ENCODE measurements at regions not wholly inside any gene's neighbourhood (a gene's known extent, or its start where the extent isn't known, plus 50 kb on each side); places are given as distances from the start of the nearest gene placed in this dataset.

DNA sequence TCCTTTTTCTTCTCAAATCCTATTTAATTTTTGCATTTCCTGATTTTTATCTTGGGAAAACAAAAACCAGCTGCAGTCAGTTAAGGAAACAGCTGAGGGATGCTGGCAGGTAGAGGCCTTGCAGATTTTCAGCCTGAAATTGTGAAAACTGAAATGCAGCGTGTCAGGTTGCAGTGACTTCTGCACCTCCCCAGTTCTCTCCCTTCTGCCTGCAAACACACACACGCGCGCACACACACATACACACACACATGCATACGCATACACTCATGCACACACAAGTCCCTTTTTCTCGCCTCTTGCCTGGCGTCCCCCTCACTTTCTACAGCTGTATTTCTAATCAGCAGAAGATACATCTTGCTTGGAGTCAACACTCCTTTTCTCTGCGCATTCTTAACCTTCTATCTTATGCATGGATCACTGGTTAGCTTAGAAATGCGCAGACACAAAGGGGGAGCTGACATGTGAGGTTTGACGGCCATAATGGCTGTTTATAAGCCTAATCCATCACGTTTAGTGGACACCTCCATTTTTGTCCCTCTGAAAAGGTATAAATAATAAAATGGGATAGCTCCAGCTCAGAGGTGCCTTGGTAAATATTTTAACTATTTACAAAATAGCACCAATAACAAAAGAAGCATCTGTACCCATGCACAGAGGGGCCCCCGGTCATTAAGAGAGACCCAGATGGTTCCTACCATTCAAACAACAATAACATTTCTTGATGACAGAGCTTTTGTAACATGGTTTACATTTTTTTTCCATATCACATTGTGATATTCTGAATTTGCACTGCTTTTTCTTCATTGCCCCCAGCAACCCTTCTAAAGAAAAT lies 392.1 kb upstream of the SALL1 start:
- H3K27ac Mint-ChIP-seq, result peak overlapping the region; percentile 97
- H3K4me1 Mint-ChIP-seq, result peaks cover 100% of the 10 kb centered on the region
- DNase-seq, result peak; percentile 47
- H3K27me3 Mint-ChIP-seq (ENCODE audit: low read depth, poor library complexity), result no peaks in the 10 kb centered on the region
- peak overlapping the region; percentile 73 for H3K4me3 Mint-ChIP-seq
- TF ChIP-seq, protein P1, sequence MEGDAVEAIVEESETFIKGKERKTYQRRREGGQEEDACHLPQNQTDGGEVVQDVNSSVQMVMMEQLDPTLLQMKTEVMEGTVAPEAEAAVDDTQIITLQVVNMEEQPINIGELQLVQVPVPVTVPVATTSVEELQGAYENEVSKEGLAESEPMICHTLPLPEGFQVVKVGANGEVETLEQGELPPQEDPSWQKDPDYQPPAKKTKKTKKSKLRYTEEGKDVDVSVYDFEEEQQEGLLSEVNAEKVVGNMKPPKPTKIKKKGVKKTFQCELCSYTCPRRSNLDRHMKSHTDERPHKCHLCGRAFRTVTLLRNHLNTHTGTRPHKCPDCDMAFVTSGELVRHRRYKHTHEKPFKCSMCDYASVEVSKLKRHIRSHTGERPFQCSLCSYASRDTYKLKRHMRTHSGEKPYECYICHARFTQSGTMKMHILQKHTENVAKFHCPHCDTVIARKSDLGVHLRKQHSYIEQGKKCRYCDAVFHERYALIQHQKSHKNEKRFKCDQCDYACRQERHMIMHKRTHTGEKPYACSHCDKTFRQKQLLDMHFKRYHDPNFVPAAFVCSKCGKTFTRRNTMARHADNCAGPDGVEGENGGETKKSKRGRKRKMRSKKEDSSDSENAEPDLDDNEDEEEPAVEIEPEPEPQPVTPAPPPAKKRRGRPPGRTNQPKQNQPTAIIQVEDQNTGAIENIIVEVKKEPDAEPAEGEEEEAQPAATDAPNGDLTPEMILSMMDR (IDR thresholded peaks at IDR 0.05), result no peak
- H3K9me3 Mint-ChIP-seq, result no peaks in the 10 kb centered on the region
- H3K36me3 Mint-ChIP-seq (ENCODE audit: low read depth), result no peaks in the 10 kb centered on the region

DNA sequence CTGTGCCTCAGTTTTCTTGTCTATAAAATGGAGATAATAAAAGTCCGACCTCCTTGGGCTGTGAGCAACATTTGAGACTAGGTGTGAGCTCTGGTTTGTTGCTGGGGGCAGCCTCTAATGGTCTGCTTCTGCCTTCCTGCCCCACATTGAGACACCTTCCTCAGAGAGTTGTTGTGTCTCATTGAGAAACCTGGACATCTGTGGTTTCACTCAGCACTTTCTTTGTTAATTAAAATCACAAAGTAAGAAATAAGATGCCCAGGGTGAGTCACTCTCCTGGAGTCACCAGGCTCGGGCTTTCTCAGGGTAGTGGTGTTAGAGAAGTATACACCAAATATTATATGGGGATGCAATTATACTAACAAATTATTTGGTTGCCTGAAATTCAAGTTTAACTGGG lies 389.2 kb upstream of the SALL1 start:
- peaks cover 100% of the 10 kb centered on the region for H3K4me1 Mint-ChIP-seq
- TF ChIP-seq, protein P1 (IDR thresholded peaks at IDR 0.05), result no peak
- no peak overlapping the region for H3K4me3 Mint-ChIP-seq
- peaks cover under 1% of the 10 kb centered on the region for H3K27me3 Mint-ChIP-seq (ENCODE audit: low read depth, poor library complexity)
- H3K27ac Mint-ChIP-seq, result peak overlapping the region; percentile 95
- H3K36me3 Mint-ChIP-seq (ENCODE audit: low read depth), result no peaks in the 10 kb centered on the region
- H3K9me3 Mint-ChIP-seq, result no peaks in the 10 kb centered on the region
- no peak for DNase-seq

DNA sequence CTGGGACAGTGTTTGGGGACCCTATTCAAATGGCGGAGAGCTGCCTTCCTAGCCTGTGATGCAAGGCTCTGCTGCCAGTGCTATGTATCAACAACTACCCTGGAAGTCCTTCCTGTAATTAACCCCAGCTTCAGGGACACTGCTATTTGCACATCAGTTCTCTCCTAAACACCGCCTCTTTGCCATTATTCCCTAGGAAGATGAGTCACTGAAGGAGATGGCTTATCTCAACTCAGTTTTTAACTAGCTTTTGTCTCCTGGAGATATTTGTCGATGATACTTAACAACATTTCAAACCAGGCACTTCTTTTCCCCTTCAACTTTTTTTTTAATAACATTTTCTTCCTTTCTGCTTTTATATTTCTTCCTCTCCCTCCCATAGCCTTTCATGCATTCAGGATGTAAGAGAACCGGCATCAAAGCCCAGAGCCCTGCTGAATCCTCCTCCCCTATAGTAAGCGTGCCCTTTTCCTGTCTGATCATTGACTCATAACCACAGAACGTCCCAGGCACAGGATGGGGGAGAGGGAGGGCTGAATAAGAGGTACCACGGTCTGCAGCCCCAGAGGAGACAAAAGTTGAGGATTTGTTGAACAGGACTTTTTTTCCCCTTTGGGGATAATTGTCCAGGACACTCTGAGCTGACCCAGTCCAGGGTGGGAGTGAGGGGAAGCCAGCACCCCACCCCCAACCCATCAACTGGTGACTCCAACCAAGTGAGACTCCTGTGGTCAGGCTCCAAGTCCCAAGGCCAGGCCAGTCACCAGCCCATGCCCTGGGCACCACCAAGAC lies 387.8 kb upstream of the SALL1 start:
- Mint-ChIP-seq H3K27ac (peak overlapping the region; percentile 94), H3K9me3 (no peaks in the 10 kb centered on the region), H3K4me3 (peak overlapping the region; percentile 56), H3K27me3 (ENCODE audit: low read depth, poor library complexity) (peaks cover 3% of the 10 kb centered on the region), H3K36me3 (ENCODE audit: low read depth) (no peaks in the 10 kb centered on the region), H3K4me1 (peaks cover 100% of the 10 kb centered on the region)
- DNase-seq, result peak; percentile 43
- TF ChIP-seq, protein P1 (IDR thresholded peaks at IDR 0.05), result no peak

DNA sequence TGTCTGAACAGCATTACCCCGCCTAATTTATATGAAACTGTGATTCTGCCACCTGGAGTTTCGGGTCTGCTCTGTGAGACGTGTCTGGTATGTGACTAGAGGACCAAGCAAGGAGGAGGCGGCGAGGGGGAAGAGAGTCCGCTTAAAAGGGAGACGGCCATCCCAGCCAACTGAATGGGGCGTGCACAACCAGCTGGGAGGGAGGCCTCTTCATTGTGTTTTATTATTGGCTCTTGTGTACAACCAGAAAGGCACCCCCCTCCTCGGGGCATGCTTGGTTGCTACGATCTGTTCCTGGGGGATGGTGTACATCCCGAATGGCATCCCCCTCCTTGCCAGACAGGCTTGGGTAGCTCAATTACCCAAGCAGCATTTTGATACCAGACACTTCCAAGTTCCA lies 384.5 kb upstream of the SALL1 start:
- TF ChIP-seq, protein P1 (IDR thresholded peaks at IDR 0.05), result no peak
- Mint-ChIP-seq H3K27me3 (ENCODE audit: low read depth, poor library complexity) (peaks cover 3% of the 10 kb centered on the region), H3K27ac (peak overlapping the region; percentile 65), H3K36me3 (ENCODE audit: low read depth) (no peaks in the 10 kb centered on the region), H3K4me1 (peaks cover 69% of the 10 kb centered on the region), H3K9me3 (no peaks in the 10 kb centered on the region), H3K4me3 (no peak overlapping the region)
- no peak for DNase-seq

DNA sequence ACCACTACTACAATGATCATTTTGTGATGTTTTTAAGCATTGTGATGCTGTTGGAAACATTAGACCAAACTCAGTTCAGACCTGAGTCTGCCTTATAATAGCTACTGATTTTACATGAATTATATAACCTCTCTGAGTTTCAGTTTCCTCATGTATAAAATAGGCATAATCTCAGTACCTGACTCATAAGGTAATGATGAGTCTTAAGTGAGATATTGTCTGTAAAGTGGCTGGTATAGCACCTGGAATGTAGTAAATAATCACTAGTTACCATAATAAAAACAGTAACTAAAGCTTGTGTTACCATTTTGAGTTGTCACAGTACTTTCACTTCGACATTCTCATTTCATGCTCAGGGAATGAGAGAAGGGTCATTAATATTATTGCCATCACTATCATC lies 381.5 kb upstream of the SALL1 start:
- Mint-ChIP-seq H3K4me1 (peaks cover 51% of the 10 kb centered on the region), H3K9me3 (peaks cover 22% of the 10 kb centered on the region), H3K27ac (no peak overlapping the region), H3K4me3 (no peak overlapping the region), H3K36me3 (ENCODE audit: low read depth) (peaks cover 19% of the 10 kb centered on the region), H3K27me3 (ENCODE audit: low read depth, poor library complexity) (peaks cover 6% of the 10 kb centered on the region)
- TF ChIP-seq, protein P1 (IDR thresholded peaks at IDR 0.05), result no peak
- no peak for DNase-seq
